Tibial nerve (tissue), 4 donors: ENCODE measurements at regions not wholly inside any gene's neighbourhood (a gene's known extent, or its start where the extent isn't known, plus 50 kb on each side); places are given as distances from the start of the nearest gene placed in this dataset.

Source experiments
- DNase-seq, 2 donors: peaks; one replicate each; pipeline ENCODE4 v3.0.0-alpha.2; 2019; ENCODE audit warnings: low spot score in 2 of 2
- H3K27ac ChIP-seq, 4 donors: fragments of 200-600 bp; sonication (generic) in 3 of 4; one replicate each; pipeline ENCODE4 v1.5.1; 2017 to 2019; ENCODE audit warnings: mild to moderate bottlenecking in 1 of 4
- H3K27me3 ChIP-seq, 2 donors: fragments of 200-600 bp; sonication (generic) in 1 of 2; one replicate each; pipeline versions ENCODE4 v1.5.1 to v1.6.0; 2017 to 2019
- H3K36me3 ChIP-seq, 3 donors: fragments of 200-600 bp; sonication (generic); one replicate each; pipeline ENCODE4 v1.5.1; 2018 to 2019
- H3K4me1 ChIP-seq, 4 donors: fragments of 200-600 bp; sonication (generic) in 3 of 4; one replicate each; pipeline ENCODE4 v1.5.1; 2017 to 2019
- H3K4me3 ChIP-seq, 4 donors: fragments of 200-600 bp; sonication (generic) in 3 of 4; one replicate each; pipeline ENCODE4 v1.5.1; 2017 to 2019; ENCODE audit warnings: mild to moderate bottlenecking in 1 of 4, moderate library complexity in 1 of 4
- H3K9me3 ChIP-seq, 4 donors: fragments of 200-600 bp; sonication (generic) in 3 of 4; one replicate each; pipeline ENCODE4 v1.5.1; 2017 to 2019
- EP300 ChIP-seq, 2 donors: sonication (generic); formaldehyde crosslinking; IDR thresholded peaks; one replicate each; pipeline ENCODE4 v1.6.1; 2017; ENCODE audit warnings: antibody characterized with exemption in 2 of 2, mild to moderate bottlenecking in 1 of 2
- POLR2A ChIP-seq, 2 donors: fragments of 450-650 bp; IDR thresholded peaks; one replicate each; pipeline ENCODE4 v1.6.1; 2017; ENCODE audit warnings: antibody characterized with exemption in 2 of 2, mild to moderate bottlenecking in 2 of 2, moderate library complexity in 2 of 2
- WGBS, 2 donors: methylation state at CpG; one replicate each; pipeline ENCODE4 v1.1.5; 2018; 5-methylcytosine and 5-hydroxymethylcytosine counted together
- TF ChIP-seq, protein P1 (sequence below), 5 experiments: fragments of 200-600 bp in 3 of 5; fragments of 450-650 bp in 2 of 5; sonication (generic) in 3 of 5; IDR thresholded peaks; one replicate each; pipeline ENCODE4 v1.5.1; 2016 to 2019; ENCODE audit warnings: antibody characterized with exemption in 5 of 5, mild to moderate bottlenecking in 3 of 5, moderate library complexity in 2 of 5

DNA sequence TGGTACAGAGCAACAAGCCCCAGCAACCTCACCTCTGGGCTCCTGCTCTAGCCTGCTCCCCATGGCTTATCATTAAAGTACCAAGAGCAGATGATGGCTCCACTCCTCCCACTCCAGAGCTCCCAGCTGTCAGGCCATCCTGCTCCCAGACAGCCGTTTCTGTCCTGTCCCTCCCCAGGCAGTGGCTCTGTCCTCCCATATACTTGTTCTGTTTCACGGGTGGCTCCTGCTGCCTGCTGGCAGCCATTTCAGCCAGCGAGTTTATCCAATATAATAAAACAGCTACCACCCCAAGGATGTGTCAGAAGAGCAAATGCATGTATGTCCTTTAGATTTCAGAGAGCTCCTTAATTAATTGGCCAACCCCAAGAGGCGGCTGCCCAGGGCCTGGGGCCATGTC lies 79.4 kb upstream of the VSTM2B start:
- peaks cover 0 to 26% (median 0%) of the 10 kb centered on the region in 4 donors for H3K9me3 ChIP-seq
- DNase-seq: no peak
- no peak overlapping the region for H3K4me3 ChIP-seq
- H3K4me1 ChIP-seq: no peaks in the 10 kb centered on the region
- TF ChIP-seq, protein P1, sequence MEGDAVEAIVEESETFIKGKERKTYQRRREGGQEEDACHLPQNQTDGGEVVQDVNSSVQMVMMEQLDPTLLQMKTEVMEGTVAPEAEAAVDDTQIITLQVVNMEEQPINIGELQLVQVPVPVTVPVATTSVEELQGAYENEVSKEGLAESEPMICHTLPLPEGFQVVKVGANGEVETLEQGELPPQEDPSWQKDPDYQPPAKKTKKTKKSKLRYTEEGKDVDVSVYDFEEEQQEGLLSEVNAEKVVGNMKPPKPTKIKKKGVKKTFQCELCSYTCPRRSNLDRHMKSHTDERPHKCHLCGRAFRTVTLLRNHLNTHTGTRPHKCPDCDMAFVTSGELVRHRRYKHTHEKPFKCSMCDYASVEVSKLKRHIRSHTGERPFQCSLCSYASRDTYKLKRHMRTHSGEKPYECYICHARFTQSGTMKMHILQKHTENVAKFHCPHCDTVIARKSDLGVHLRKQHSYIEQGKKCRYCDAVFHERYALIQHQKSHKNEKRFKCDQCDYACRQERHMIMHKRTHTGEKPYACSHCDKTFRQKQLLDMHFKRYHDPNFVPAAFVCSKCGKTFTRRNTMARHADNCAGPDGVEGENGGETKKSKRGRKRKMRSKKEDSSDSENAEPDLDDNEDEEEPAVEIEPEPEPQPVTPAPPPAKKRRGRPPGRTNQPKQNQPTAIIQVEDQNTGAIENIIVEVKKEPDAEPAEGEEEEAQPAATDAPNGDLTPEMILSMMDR (IDR thresholded peaks at IDR 0.05): no peak
- TF ChIP-seq POLR2A (IDR thresholded peaks at IDR 0.05): no peak
- H3K27me3 ChIP-seq: no peaks in the 10 kb centered on the region
- 52 to 55% methylated on average over 4 of the region's 4 CpGs for WGBS, 2 donors
- no peaks in the 10 kb centered on the region for H3K36me3 ChIP-seq
- H3K27ac ChIP-seq: no peak overlapping the region

DNA sequence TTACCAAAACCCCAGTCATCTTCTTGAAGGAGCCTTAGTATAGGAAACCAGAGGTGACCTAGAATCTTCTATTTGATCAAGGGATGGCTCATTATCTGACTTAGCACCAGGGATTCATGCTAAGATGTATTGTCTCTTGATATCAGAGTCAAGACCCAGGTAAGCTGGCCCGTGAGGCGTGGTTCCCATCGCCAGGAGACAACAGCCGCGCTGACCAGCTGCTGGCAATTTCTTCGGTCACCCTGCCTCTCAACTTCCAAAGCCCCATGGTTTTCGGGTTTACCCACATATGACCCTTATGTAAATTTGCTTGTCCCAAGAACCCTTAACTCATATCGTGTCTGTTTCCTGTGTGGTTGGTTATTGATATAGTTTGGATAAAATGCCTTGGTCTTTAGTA lies 77.7 kb upstream of the VSTM2B start:
- no peak overlapping the region for H3K4me3 ChIP-seq
- no peaks in the 10 kb centered on the region for H3K4me1 ChIP-seq
- no peaks in the 10 kb centered on the region for H3K27me3 ChIP-seq
- no peaks in the 10 kb centered on the region for H3K36me3 ChIP-seq
- WGBS, 2 donors: 87 to 88% methylated on average over 8 of the region's 8 CpGs
- H3K9me3 ChIP-seq: peaks cover 0 to 15% (median 0%) of the 10 kb centered on the region in 4 donors
- no peak overlapping the region for H3K27ac ChIP-seq
- no peak for TF ChIP-seq EP300 (IDR thresholded peaks at IDR 0.05)
- TF ChIP-seq, protein P1 (IDR thresholded peaks at IDR 0.05): no peak
- no peak for TF ChIP-seq POLR2A (IDR thresholded peaks at IDR 0.05)
- DNase-seq: no peak

DNA sequence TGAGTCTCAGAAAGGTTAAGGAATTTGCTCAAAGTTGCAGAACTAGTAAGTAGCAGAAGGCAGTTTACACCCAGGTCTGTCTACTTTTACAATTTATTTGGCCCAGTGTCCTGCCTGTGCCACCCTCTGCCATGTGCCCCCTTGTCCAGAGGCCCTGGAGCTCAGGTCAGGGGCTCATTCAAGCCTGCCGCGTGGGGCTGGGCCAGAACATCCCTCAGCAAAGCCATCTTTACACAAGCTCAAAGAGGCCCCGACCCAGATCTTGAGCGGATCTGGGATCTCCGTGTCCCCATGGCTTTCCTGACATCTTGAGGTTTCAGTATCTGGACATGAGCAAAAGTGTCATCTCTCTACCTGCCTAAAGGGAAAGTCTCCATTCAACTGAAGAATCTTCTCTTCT lies 76.4 kb upstream of the VSTM2B start:
- Histone ChIP-seq H3K36me3 (no peaks in the 10 kb centered on the region), H3K4me1 (no peaks in the 10 kb centered on the region), H3K27ac (no peak overlapping the region), H3K9me3 (peaks cover 0 to 8% (median 0%) of the 10 kb centered on the region in 4 donors), H3K4me3 (no peak overlapping the region), H3K27me3 (no peaks in the 10 kb centered on the region)
- no peak for DNase-seq
- 86 to 89% methylated on average over 5 of the region's 5 CpGs for WGBS, 2 donors
- TF ChIP-seq, protein P1 (IDR thresholded peaks at IDR 0.05): no peak
- TF ChIP-seq EP300 (IDR thresholded peaks at IDR 0.05): no peak

DNA sequence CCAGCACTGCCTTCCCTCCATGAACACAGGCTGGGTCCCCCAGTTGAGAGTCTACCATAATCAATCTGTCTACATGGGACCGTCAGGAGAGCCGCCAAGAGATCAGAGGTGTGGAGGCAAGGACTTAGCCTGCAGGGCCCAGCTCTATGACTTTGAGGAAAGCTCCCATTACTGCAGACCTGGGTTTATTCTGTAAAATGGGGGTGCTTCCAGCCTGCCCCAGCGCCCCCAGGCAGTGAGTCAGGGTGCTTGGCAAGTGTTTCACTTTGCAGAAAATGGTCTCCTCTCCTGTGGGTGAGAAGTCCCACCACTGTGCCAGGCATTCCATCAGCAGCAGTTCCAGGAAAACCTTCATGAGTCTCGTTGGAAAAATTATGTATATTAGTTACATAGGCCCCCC lies 75.5 kb upstream of the VSTM2B start:
- Histone ChIP-seq H3K9me3 (peaks cover 0 to 6% (median 0%) of the 10 kb centered on the region in 4 donors), H3K4me3 (no peak overlapping the region), H3K4me1 (no peaks in the 10 kb centered on the region), H3K27me3 (no peaks in the 10 kb centered on the region), H3K36me3 (no peaks in the 10 kb centered on the region), H3K27ac (no peak overlapping the region)
- DNase-seq: no peak
- WGBS, 2 donors: 72 to 77% methylated on average over 4 of the region's 4 CpGs
- TF ChIP-seq, protein P1 (IDR thresholded peaks at IDR 0.05): no peak
- TF ChIP-seq POLR2A (IDR thresholded peaks at IDR 0.05): no peak
- no peak for TF ChIP-seq EP300 (IDR thresholded peaks at IDR 0.05)

DNA sequence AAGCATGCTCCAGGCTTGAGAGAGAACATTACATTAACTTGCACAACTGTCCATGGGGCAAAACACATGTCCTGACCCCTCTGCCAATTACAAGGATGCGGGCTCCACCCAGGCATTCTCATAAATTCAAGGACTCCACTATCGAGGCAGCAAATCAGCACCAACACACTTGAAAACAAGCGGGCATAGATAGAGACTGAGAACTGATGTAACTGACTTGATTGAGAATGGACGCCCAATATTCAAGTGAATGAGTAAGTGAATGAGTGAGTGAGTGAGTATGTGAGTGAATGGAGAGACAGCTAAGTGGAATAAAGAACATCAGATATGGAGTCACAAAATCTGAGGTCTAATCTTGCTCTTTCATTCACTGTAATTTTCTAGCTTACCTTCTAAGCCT lies 75.0 kb upstream of the VSTM2B start:
- 84 to 88% methylated on average over 4 of the region's 4 CpGs for WGBS, 2 donors
- peaks cover 0 to 6% (median 0%) of the 10 kb centered on the region in 4 donors for H3K9me3 ChIP-seq
- no peak overlapping the region for H3K27ac ChIP-seq
- no peaks in the 10 kb centered on the region for H3K36me3 ChIP-seq
- H3K4me3 ChIP-seq: no peak overlapping the region
- no peak for DNase-seq
- TF ChIP-seq, protein P1 (IDR thresholded peaks at IDR 0.05): no peak
- TF ChIP-seq POLR2A (IDR thresholded peaks at IDR 0.05): no peak
- TF ChIP-seq EP300 (IDR thresholded peaks at IDR 0.05): no peak
- no peaks in the 10 kb centered on the region for H3K27me3 ChIP-seq
- H3K4me1 ChIP-seq: no peaks in the 10 kb centered on the region
